AG04450 (cell line): ENCODE measurements at regions not wholly inside any gene's neighbourhood (a gene's known extent, or its start where the extent isn't known, plus 50 kb on each side); places are given as distances from the start of the nearest gene placed in this dataset.

ENCODE experiments used
- CTCF ChIA-PET: fragments of 300-600, 350-600 bp; formaldehyde crosslinking; extraction: SDS; loops from one replicate; lab custom pipeline; 2022; ENCODE audit warnings: antibody characterized with exemption, inconsistent platforms; lab: Charles Lee
- POLR2A ChIA-PET: fragments of 350-600 bp; formaldehyde crosslinking; extraction: SDS; loops from one replicate; lab custom pipeline; 2021; ENCODE audit warnings: antibody characterized with exemption, inconsistent platforms; lab: Yijun Ruan, JAX
- DNase-seq: peaks from one replicate; pipeline ENCODE4 v3.0.0-alpha.2; 2011; ENCODE audit warnings: low read depth, low spot score
- H3K27ac ChIP-seq: one replicate; pipeline ENCODE4 v1.5.1; 2012; ENCODE audit warnings: low read depth, low read length, control low read depth
- H3K27me3 ChIP-seq: one replicate; pipeline ENCODE4 v1.6.0; 2012; ENCODE audit warnings: low read length; ENCODE audit not compliant: control insufficient read depth, insufficient read depth
- H3K4me3 ChIP-seq: 2 replicates; pipeline ENCODE4 v1.5.1; 2011; ENCODE audit warnings: mild to moderate bottlenecking, low read depth, low read length, control low read depth
- H3K9me3 ChIP-seq: 2 replicates; pipeline ENCODE4 v1.5.1; 2012; ENCODE audit warnings: low read length; ENCODE audit not compliant: control insufficient read depth, insufficient read depth
- CTCF ChIP-seq: IDR thresholded peaks from 2 replicates; pipeline ENCODE4 v1.5.1; 2011; ENCODE audit warnings: low read depth, low read length, control low read depth, inconsistent platforms

DNA sequence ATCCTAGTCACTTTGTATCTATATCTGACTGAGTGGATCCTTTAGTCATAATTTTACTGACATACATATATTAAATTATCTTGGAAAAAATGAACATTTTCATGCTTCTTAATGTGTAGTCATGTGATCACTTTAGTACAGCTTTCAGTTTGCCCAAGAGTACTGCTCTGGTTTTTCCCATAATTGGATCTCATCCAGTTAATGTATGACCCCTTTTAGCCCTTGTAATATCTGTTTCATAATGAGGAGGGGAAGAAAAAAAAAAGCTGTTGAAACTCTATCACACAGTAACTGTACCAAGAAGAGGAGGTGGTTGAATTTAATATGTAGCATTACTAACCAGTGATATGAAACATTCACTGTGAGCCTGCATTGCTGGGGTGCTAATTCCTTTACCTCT is 328.7 kb downstream of the PTPRC start:
- no peak for DNase-seq
- no peaks in the 10 kb centered on the region for H3K9me3 ChIP-seq
- ChIA-PET POLR2A (no interaction called here), CTCF (no interaction called here)
- H3K27ac ChIP-seq: no peak overlapping the region
- no peak for TF ChIP-seq CTCF
- no peaks in the 10 kb centered on the region for H3K27me3 ChIP-seq
- no peak overlapping the region for H3K4me3 ChIP-seq

DNA sequence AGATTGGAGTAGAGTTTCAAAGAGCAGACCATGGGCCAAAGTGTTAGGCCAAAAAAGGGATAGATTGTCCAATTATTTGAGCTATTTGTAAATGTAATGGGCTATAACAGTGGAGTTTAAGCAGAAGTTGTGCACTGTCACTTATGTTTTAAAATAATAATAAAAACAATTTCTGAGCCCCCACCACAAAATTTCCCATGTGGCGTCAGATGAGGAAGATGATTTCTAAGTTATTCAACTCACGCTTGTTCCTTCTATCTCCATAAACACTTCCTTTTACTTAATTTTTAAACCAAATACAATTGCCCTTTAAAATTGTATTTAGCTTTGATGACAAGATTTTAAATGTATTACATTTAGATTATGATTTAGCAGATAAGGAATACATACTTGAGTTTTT is 330.0 kb downstream of the PTPRC start:
- ChIA-PET POLR2A (no interaction called here), CTCF (no interaction called here)
- Histone ChIP-seq H3K27me3 (no peaks in the 10 kb centered on the region), H3K27ac (no peak overlapping the region), H3K9me3 (no peaks in the 10 kb centered on the region), H3K4me3 (no peak overlapping the region)
- no peak for DNase-seq
- TF ChIP-seq CTCF: no peak

- POLR2A ChIA-PET: no interaction called here
- no peaks in the 10 kb centered on the region for H3K27me3 ChIP-seq
- H3K27ac ChIP-seq: no peak overlapping the region
- no peak for TF ChIP-seq CTCF
- H3K4me3 ChIP-seq: no peak overlapping the region
- no peak for DNase-seq
- CTCF ChIA-PET: no interaction called here
- no peaks in the 10 kb centered on the region for H3K9me3 ChIP-seq
These were observed 331.1 kb downstream of the PTPRC start for GRCh38 chr1:198969981-198970380.

DNA sequence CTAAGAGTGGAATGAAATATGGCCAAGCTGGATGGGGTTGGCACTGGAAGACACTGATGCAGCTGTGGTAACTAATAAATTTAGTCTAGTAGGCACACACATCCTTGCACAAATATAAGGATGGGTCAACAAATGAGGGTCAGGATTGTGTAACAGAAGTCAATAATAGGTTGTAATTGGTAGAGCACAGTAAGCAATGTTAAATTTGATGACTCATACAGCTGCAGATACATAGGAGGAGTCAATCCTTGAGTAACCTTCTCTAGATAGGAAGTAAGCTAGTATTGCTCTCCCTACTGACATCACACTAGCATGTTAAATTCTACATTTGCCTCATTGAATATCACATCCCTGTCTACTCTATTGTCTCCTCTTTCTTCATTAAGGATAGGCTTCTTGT is 332.1 kb downstream of the PTPRC start:
- no peak for TF ChIP-seq CTCF
- CTCF ChIA-PET: no interaction called here
- H3K4me3 ChIP-seq: no peak overlapping the region

DNA sequence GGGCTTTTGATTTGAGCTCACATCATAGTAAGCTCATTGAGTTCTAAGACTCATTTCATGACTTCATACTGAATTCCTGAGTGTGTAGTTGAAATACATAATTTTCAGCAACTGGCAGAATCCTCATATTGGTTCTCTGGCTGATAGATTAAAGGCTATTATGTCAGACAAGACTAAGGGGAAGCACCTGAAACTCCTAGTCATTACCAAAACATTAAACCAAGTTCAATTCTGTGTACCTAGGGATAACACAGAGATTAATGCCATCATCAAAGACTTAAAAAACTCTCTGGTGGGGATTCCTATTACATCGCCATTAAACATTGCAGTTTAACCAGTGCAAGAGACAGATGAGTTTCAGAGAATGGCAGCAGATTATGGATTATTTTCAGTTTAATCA is 339.1 kb downstream of the PTPRC start:
- no peak for TF ChIP-seq CTCF
- POLR2A ChIA-PET: interaction anchor here (0.7 kb wide), 2 partner anchors 286 to 390 kb away, joined by 6 to 8 read pairs; no protein-coding TSS in a partner anchor
- no peak overlapping the region for H3K27ac ChIP-seq
- no peak overlapping the region for H3K4me3 ChIP-seq
- CTCF ChIA-PET: interaction anchor here (1.1 kb wide), 1 partner anchor 10 kb away, joined by 3 read pairs; no protein-coding TSS in a partner anchor
- DNase-seq: no peak
- H3K9me3 ChIP-seq: no peaks in the 10 kb centered on the region
- H3K27me3 ChIP-seq: no peaks in the 10 kb centered on the region

More for the DNA sequence above, 332.1 kb downstream of the PTPRC start:
- H3K9me3 ChIP-seq: no peaks in the 10 kb centered on the region
- no peak overlapping the region for H3K27ac ChIP-seq
- H3K27me3 ChIP-seq: no peaks in the 10 kb centered on the region
- DNase-seq: no peak
- POLR2A ChIA-PET: no interaction called here
